ENCODE measurements at regions not wholly inside any gene's neighbourhood (a gene's known extent, or its start where the extent isn't known, plus 50 kb on each side); places are given as distances from the start of the nearest gene placed in this dataset.

DNA sequence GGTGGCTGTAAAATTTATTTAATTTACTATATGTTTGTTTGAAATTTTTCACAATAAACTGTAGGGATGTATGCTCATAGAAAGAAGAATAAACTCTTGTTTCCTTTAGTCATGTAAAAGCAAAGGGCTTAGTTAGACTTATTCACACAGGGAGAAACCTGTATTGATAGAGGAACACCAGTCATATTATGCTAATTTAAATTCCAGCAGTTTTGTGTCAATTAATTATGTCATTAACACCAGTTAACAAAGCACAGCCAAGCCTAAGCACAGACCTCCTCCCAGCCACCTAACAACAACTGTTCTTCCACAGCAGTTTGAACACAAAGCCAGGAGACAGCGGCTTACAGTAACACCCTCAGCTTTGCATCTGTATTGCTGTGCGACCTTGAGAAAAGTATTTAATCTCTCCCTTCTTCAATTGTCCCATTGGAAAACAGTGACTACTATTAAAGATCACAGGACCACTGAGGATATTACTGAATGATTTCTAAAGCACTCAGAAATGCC is 260.8 kb upstream of the RRP15 start:
- H4K20me1 ChIP-seq (ENCODE audit: insufficient read depth, poor library complexity, severe bottlenecking): no peaks in the 10 kb centered on the region
- no peak overlapping the region for H3K4me2 ChIP-seq
- 79% methylated on average over 2 of the region's 2 CpGs for WGBS (ENCODE audit: low lambda C conversion rate, missing lambda C conversion rate)
- TF ChIP-seq EZH2phosphoT487 (IDR thresholded peaks at IDR 0.05; ENCODE audit: low read depth, severe bottlenecking, unreplicated experiment) (no peak), EZH2 (IDR thresholded peaks at IDR 0.05; ENCODE audit: borderline replicate concordance) (no peak)
- TF ChIP-seq, protein P1, sequence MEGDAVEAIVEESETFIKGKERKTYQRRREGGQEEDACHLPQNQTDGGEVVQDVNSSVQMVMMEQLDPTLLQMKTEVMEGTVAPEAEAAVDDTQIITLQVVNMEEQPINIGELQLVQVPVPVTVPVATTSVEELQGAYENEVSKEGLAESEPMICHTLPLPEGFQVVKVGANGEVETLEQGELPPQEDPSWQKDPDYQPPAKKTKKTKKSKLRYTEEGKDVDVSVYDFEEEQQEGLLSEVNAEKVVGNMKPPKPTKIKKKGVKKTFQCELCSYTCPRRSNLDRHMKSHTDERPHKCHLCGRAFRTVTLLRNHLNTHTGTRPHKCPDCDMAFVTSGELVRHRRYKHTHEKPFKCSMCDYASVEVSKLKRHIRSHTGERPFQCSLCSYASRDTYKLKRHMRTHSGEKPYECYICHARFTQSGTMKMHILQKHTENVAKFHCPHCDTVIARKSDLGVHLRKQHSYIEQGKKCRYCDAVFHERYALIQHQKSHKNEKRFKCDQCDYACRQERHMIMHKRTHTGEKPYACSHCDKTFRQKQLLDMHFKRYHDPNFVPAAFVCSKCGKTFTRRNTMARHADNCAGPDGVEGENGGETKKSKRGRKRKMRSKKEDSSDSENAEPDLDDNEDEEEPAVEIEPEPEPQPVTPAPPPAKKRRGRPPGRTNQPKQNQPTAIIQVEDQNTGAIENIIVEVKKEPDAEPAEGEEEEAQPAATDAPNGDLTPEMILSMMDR (IDR thresholded peaks at IDR 0.05; ENCODE audit: poor library complexity): no peak
- H3K79me2 ChIP-seq: no peaks in the 10 kb centered on the region
- no peak for DNase-seq (ENCODE audit: low spot score)
- H3K27ac ChIP-seq: no peak overlapping the region
- H3K4me1 ChIP-seq (ENCODE audit: insufficient read depth): no peaks in the 10 kb centered on the region
- H3K36me3 ChIP-seq (replicated peaks; ENCODE audit: insufficient read depth, low read depth): no peaks in the 10 kb centered on the region
- H3K4me3 ChIP-seq: no peak overlapping the region
- H2AFZ ChIP-seq: no peak overlapping the region
- H3K9me3 ChIP-seq (ENCODE audit: low read depth): no peaks in the 10 kb centered on the region
- no peaks in the 10 kb centered on the region for H3K9me2 ChIP-seq (replicated peaks; ENCODE audit: insufficient read depth)
- H3K27me3 ChIP-seq: no peaks in the 10 kb centered on the region

DNA sequence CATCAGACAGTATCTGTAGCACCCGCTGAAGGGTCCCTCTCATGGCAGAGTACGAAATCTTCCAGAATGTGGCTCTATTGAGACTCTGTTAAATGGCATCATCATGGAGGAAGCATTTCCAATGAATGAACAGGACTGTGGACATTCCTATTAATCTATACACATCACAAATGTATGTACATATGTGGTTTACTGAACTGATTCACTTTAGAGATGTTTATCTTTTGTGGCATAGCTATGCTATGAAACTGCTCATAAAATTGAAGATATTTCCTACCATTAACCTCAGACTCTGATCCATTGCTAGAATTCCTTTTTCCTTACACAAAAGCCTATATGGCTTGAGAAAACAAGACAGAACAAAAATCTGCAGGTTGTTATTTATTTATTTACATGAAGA is 259.6 kb upstream of the RRP15 start:
- Histone ChIP-seq H2AFZ (no peak overlapping the region), H3K27me3 (no peaks in the 10 kb centered on the region), H4K20me1 (ENCODE audit: insufficient read depth, poor library complexity, severe bottlenecking) (no peaks in the 10 kb centered on the region), H3K4me3 (no peak overlapping the region), H3K36me3 (replicated peaks; ENCODE audit: insufficient read depth, low read depth) (no peaks in the 10 kb centered on the region), H3K27ac (no peak overlapping the region), H3K9me2 (replicated peaks; ENCODE audit: insufficient read depth) (no peaks in the 10 kb centered on the region), H3K4me2 (no peak overlapping the region), H3K79me2 (no peaks in the 10 kb centered on the region), H3K9me3 (ENCODE audit: low read depth) (no peaks in the 10 kb centered on the region), H3K4me1 (ENCODE audit: insufficient read depth) (no peaks in the 10 kb centered on the region)
- DNase-seq (ENCODE audit: low spot score): no peak
- WGBS (ENCODE audit: low lambda C conversion rate, missing lambda C conversion rate): 81% methylated on average over 2 of the region's 2 CpGs
- TF ChIP-seq, protein P1 (IDR thresholded peaks at IDR 0.05; ENCODE audit: poor library complexity): no peak
- no peak for TF ChIP-seq EZH2 (IDR thresholded peaks at IDR 0.05; ENCODE audit: borderline replicate concordance)
- no peak for TF ChIP-seq EZH2phosphoT487 (IDR thresholded peaks at IDR 0.05; ENCODE audit: low read depth, severe bottlenecking, unreplicated experiment)

DNA sequence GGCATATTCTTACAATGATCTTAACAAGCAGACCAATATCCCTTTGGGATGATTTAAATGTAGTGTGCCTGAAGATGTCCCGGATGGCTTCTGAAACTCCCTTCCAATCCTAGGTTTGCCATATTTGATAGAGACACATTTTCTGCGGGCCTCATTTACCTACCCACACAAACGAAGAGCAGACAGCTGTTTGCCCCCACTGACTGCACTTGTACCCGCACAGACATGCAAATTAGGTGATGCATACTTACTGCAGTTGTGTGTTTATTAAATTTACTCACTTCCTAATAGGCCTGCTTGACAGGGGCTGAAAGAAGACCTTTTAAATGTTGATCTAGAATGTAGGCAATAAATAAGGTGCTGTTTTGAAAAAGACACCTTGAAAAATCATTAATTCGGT is 257.9 kb upstream of the RRP15 start:
- WGBS (ENCODE audit: low lambda C conversion rate, missing lambda C conversion rate): 86% methylated on average over 5 of the region's 5 CpGs
- no peak for DNase-seq (ENCODE audit: low spot score)
- H3K9me3 ChIP-seq (ENCODE audit: low read depth): no peaks in the 10 kb centered on the region
- no peak overlapping the region for H3K4me3 ChIP-seq
- no peak overlapping the region for H3K4me2 ChIP-seq
- H3K36me3 ChIP-seq (replicated peaks; ENCODE audit: insufficient read depth, low read depth): no peaks in the 10 kb centered on the region
- no peaks in the 10 kb centered on the region for H3K9me2 ChIP-seq (replicated peaks; ENCODE audit: insufficient read depth)
- no peaks in the 10 kb centered on the region for H3K79me2 ChIP-seq
- H3K27ac ChIP-seq: no peak overlapping the region
- no peaks in the 10 kb centered on the region for H4K20me1 ChIP-seq (ENCODE audit: insufficient read depth, poor library complexity, severe bottlenecking)
- H3K4me1 ChIP-seq (ENCODE audit: insufficient read depth): no peaks in the 10 kb centered on the region
- H2AFZ ChIP-seq: no peak overlapping the region
- no peak for TF ChIP-seq EZH2 (IDR thresholded peaks at IDR 0.05; ENCODE audit: borderline replicate concordance)
- no peaks in the 10 kb centered on the region for H3K27me3 ChIP-seq

DNA sequence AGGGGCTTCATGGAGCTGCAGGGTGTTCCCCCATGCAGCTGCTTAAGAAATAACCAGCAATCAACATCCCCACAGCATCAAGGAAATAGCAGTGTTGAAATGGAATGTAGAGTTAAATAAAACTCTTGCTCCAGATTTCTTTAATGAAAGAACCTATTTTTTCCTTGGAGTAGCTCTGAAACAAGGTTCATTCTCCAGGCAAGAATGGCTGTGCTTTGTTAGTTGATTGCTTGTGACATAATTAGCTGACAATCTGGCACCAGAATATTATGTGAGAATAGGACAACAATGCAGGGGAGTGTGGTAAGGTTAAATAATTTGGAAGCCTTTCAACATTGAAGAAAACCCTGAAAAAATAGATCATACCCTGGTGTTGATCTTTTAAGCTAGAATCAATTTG is 254.2 kb upstream of the RRP15 start:
- Histone ChIP-seq H3K4me1 (ENCODE audit: insufficient read depth) (no peaks in the 10 kb centered on the region), H3K4me3 (no peak overlapping the region), H3K4me2 (no peak overlapping the region), H3K36me3 (replicated peaks; ENCODE audit: insufficient read depth, low read depth) (no peaks in the 10 kb centered on the region), H3K27me3 (no peaks in the 10 kb centered on the region), H2AFZ (no peak overlapping the region), H4K20me1 (ENCODE audit: insufficient read depth, poor library complexity, severe bottlenecking) (no peaks in the 10 kb centered on the region), H3K9me3 (ENCODE audit: low read depth) (no peaks in the 10 kb centered on the region), H3K27ac (no peak overlapping the region), H3K9me2 (replicated peaks; ENCODE audit: insufficient read depth) (no peaks in the 10 kb centered on the region), H3K79me2 (no peaks in the 10 kb centered on the region)
- no peak for DNase-seq (ENCODE audit: low spot score)
- TF ChIP-seq, protein P1 (IDR thresholded peaks at IDR 0.05; ENCODE audit: poor library complexity): no peak
- no peak for TF ChIP-seq EZH2phosphoT487 (IDR thresholded peaks at IDR 0.05; ENCODE audit: low read depth, severe bottlenecking, unreplicated experiment)
